GM21447 (cell line): ENCODE measurements at regions not wholly inside any gene's neighbourhood (a gene's known extent, or its start where the extent isn't known, plus 50 kb on each side); places are given as distances from the start of the nearest gene placed in this dataset.
"Not testable (repeated sequence)": the region's sequence is repeated elsewhere in the genome, so short reads cannot be mapped to it uniquely, and the experiment has no call there.

Experiments
- ATAC-seq: cut with Tn5 transposase; IDR thresholded peaks from one replicate; pipeline ENCODE4 v1.9.1; 2021; ENCODE audit not compliant: unreplicated experiment

- ATAC-seq: no peak
Measured at GRCh38 chr2:64277101-64277849, 133.1 kb upstream of the PELI1 start.

- ATAC-seq: not testable (repeated sequence)
Measured at GRCh38 chr2:64280812-64281211, 136.6 kb upstream of the PELI1 start.

- ATAC-seq: peak; percentile 45
Measured at GRCh38 chr2:64283006-64283570, 138.9 kb upstream of the PELI1 start.

GRCh38 chr2:64283641-64284361 is 139.6 kb upstream of the PELI1 start:
- peak; percentile 88 for ATAC-seq

- ATAC-seq: no peak
Measured at GRCh38 chr2:64284751-64285150, 140.5 kb upstream of the PELI1 start.

- ATAC-seq: no peak
Measured at GRCh38 chr2:64287202-64287740, 143.1 kb upstream of the PELI1 start.

- ATAC-seq: no peak
Measured at GRCh38 chr2:64288321-64289193, 144.3 kb upstream of the PELI1 start.

- no peak for ATAC-seq
Measured at GRCh38 chr2:64289251-64289650, 145.0 kb upstream of the PELI1 start.

- ATAC-seq: no peak
Measured at GRCh38 chr2:64289737-64290136, 145.5 kb upstream of the PELI1 start.

GRCh38 chr2:64291181-64291580 is 147.0 kb upstream of the PELI1 start:
- ATAC-seq: no peak

GRCh38 chr2:64295326-64296139 is 151.3 kb upstream of the PELI1 start:
- peak; percentile 72 for ATAC-seq

- ATAC-seq: no peak
Measured at GRCh38 chr2:64296140-64296480, 151.9 kb upstream of the PELI1 start.

GRCh38 chr2:64296695-64297346 is 152.6 kb upstream of the PELI1 start:
- no peak for ATAC-seq

- no peak for ATAC-seq
Measured at GRCh38 chr2:64298161-64298560, 153.9 kb upstream of the PELI1 start.

- ATAC-seq: no peak
Measured at GRCh38 chr2:64300066-64300465, 153.9 kb upstream of the LGALSL start.

GRCh38 chr2:64303250-64303649 is 150.7 kb upstream of the LGALSL start:
- ATAC-seq: no peak

- no peak for ATAC-seq
Measured at GRCh38 chr2:64307421-64307820, 146.5 kb upstream of the LGALSL start.

- no peak for ATAC-seq
Measured at GRCh38 chr2:64311191-64311910, 142.6 kb upstream of the LGALSL start.
